ENCODE measurements at regions not wholly inside any gene's neighbourhood (a gene's known extent, or its start where the extent isn't known, plus 50 kb on each side); places are given as distances from the start of the nearest gene placed in this dataset.

DNA sequence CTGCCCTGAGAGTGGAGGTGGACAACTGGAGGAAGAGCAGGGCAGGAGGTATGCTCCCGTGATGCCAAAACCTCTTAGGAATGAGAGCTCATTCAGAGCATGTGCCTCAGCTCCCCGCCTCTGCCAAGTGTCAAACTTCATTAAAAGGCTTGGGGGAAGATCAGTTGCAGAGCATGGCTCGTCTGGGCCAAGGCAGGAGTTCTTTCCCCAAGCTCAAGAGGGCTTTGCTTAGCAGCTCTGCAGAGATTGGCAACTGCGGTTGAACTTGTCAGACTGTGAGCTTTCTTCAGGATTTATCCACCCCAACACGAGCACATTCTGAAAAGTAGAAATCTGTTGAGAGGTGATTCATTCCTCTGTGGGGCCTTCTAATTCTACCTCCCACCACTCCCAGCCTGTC is 248.1 kb downstream of the HS3ST3A1 start:
- Histone ChIP-seq H3K27me3 (ENCODE audit: insufficient read depth, low read length, poor library complexity, severe bottlenecking) (no peaks in the 10 kb centered on the region), H3K4me2 (ENCODE audit: low read depth, low read length, poor library complexity, severe bottlenecking) (no peak overlapping the region)

GRCh38 chr17:13352747-13353415 is 248.8 kb downstream of the HS3ST3A1 start:
- Histone ChIP-seq H2AFZ (ENCODE audit: low read length) (no peak overlapping the region), H3K9ac (ENCODE audit: low read depth, low read length, poor library complexity, severe bottlenecking) (no peak overlapping the region), H3K36me3 (ENCODE audit: insufficient read depth, low read length) (no peaks in the 10 kb centered on the region), H3K9me2 (replicated peaks; ENCODE audit: low read depth, low read length) (no peaks in the 10 kb centered on the region), H3K9me3 (ENCODE audit: insufficient read depth, low read depth, low read length) (peaks cover 2% of the 10 kb centered on the region; the same call in 1 of the 2 replicates), H3K4me3 (ENCODE audit: low read length, poor library complexity, severe bottlenecking) (no peak overlapping the region), H4K20me1 (ENCODE audit: insufficient read depth, low read length, poor library complexity, severe bottlenecking) (no peaks in the 10 kb centered on the region), H3K4me1 (ENCODE audit: insufficient read depth, low read length, poor library complexity, severe bottlenecking) (no peaks in the 10 kb centered on the region), H3K27me3 (ENCODE audit: insufficient read depth, low read length, poor library complexity, severe bottlenecking) (no peaks in the 10 kb centered on the region), H3F3A (ENCODE audit: low read depth) (no peaks in the 10 kb centered on the region), H3K4me2 (ENCODE audit: low read depth, low read length, poor library complexity, severe bottlenecking) (no peak overlapping the region), H3K79me2 (ENCODE audit: insufficient read depth, low read length) (no peaks in the 10 kb centered on the region)
- TF ChIP-seq, protein P1, sequence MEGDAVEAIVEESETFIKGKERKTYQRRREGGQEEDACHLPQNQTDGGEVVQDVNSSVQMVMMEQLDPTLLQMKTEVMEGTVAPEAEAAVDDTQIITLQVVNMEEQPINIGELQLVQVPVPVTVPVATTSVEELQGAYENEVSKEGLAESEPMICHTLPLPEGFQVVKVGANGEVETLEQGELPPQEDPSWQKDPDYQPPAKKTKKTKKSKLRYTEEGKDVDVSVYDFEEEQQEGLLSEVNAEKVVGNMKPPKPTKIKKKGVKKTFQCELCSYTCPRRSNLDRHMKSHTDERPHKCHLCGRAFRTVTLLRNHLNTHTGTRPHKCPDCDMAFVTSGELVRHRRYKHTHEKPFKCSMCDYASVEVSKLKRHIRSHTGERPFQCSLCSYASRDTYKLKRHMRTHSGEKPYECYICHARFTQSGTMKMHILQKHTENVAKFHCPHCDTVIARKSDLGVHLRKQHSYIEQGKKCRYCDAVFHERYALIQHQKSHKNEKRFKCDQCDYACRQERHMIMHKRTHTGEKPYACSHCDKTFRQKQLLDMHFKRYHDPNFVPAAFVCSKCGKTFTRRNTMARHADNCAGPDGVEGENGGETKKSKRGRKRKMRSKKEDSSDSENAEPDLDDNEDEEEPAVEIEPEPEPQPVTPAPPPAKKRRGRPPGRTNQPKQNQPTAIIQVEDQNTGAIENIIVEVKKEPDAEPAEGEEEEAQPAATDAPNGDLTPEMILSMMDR (conservative IDR thresholded peaks at IDR 0.05; ENCODE audit: low read length), result no peak
- TF ChIP-seq EZH2phosphoT487 (IDR thresholded peaks at IDR 0.05; ENCODE audit: borderline replicate concordance), result no peak

More for the DNA sequence above, 248.1 kb downstream of the HS3ST3A1 start:
- Histone ChIP-seq H3K36me3 (ENCODE audit: insufficient read depth, low read length) (no peaks in the 10 kb centered on the region), H4K20me1 (ENCODE audit: insufficient read depth, low read length, poor library complexity, severe bottlenecking) (no peaks in the 10 kb centered on the region), H3K9me3 (ENCODE audit: insufficient read depth, low read depth, low read length) (peaks cover 2% of the 10 kb centered on the region; the same call in 1 of the 2 replicates), H3K9me2 (replicated peaks; ENCODE audit: low read depth, low read length) (no peaks in the 10 kb centered on the region), H2AFZ (ENCODE audit: low read length) (no peak overlapping the region), H3F3A (ENCODE audit: low read depth) (no peaks in the 10 kb centered on the region), H3K4me1 (ENCODE audit: insufficient read depth, low read length, poor library complexity, severe bottlenecking) (no peaks in the 10 kb centered on the region), H3K4me3 (ENCODE audit: low read length, poor library complexity, severe bottlenecking) (no peak overlapping the region), H3K79me2 (ENCODE audit: insufficient read depth, low read length) (no peaks in the 10 kb centered on the region), H3K9ac (ENCODE audit: low read depth, low read length, poor library complexity, severe bottlenecking) (no peak overlapping the region)
- no peak for TF ChIP-seq EZH2phosphoT487 (IDR thresholded peaks at IDR 0.05; ENCODE audit: borderline replicate concordance)
- TF ChIP-seq, protein P1 (conservative IDR thresholded peaks at IDR 0.05; ENCODE audit: low read length), result no peak

- H2AFZ ChIP-seq (ENCODE audit: low read length), result no peak overlapping the region
- TF ChIP-seq EZH2phosphoT487 (IDR thresholded peaks at IDR 0.05; ENCODE audit: borderline replicate concordance), result no peak
- TF ChIP-seq, protein P1 (conservative IDR thresholded peaks at IDR 0.05; ENCODE audit: low read length), result no peak
- H4K20me1 ChIP-seq (ENCODE audit: insufficient read depth, low read length, poor library complexity, severe bottlenecking), result no peaks in the 10 kb centered on the region
- H3K9ac ChIP-seq (ENCODE audit: low read depth, low read length, poor library complexity, severe bottlenecking), result no peak overlapping the region
- no peaks in the 10 kb centered on the region for H3K27me3 ChIP-seq (ENCODE audit: insufficient read depth, low read length, poor library complexity, severe bottlenecking)
- H3K79me2 ChIP-seq (ENCODE audit: insufficient read depth, low read length), result no peaks in the 10 kb centered on the region
- no peaks in the 10 kb centered on the region for H3K9me2 ChIP-seq (replicated peaks; ENCODE audit: low read depth, low read length)
- H3K9me3 ChIP-seq (ENCODE audit: insufficient read depth, low read depth, low read length), result peaks cover 2% of the 10 kb centered on the region; the same call in 1 of the 2 replicates
- no peaks in the 10 kb centered on the region for H3F3A ChIP-seq (ENCODE audit: low read depth)
- H3K4me2 ChIP-seq (ENCODE audit: low read depth, low read length, poor library complexity, severe bottlenecking), result no peak overlapping the region
- no peaks in the 10 kb centered on the region for H3K36me3 ChIP-seq (ENCODE audit: insufficient read depth, low read length)
- H3K4me3 ChIP-seq (ENCODE audit: low read length, poor library complexity, severe bottlenecking), result no peak overlapping the region
- no peaks in the 10 kb centered on the region for H3K4me1 ChIP-seq (ENCODE audit: insufficient read depth, low read length, poor library complexity, severe bottlenecking)
Measured at GRCh38 chr17:13351046-13351445, 250.7 kb downstream of the HS3ST3A1 start.
